ENCODE measurements at regions not wholly inside any gene's neighbourhood (a gene's known extent, or its start where the extent isn't known, plus 50 kb on each side); places are given as distances from the start of the nearest gene placed in this dataset.

- TF ChIP-seq RERE (CRISPR knock-in tag; IDR thresholded peaks at IDR 0.05; ENCODE audit: borderline replicate concordance) (no peak), RREB1 (CRISPR knock-in tag; IDR thresholded peaks at IDR 0.05) (no peak), ZNF436 (CRISPR knock-in tag; IDR thresholded peaks at IDR 0.05) (no peak), TRIM28 (IDR thresholded peaks at IDR 0.05) (no peak), CBFA2T2 (conservative IDR thresholded peaks at IDR 0.05) (no peak), ZNF766 (CRISPR knock-in tag; conservative IDR thresholded peaks at IDR 0.05) (no peak), TAF7 (tag; IDR thresholded peaks at IDR 0.05) (no peak), ARID3A (IDR thresholded peaks at IDR 0.05; ENCODE audit: borderline replicate concordance, low read depth, low read length) (no peak), E2F5 (CRISPR knock-in tag; IDR thresholded peaks at IDR 0.05) (no peak), ZNF408 (CRISPR knock-in tag; IDR thresholded peaks at IDR 0.05; ENCODE audit: low read depth) (no peak), NR4A1 (CRISPR knock-in tag; IDR thresholded peaks at IDR 0.05) (no peak), NR4A1 (tag; IDR thresholded peaks at IDR 0.05) (no peak)
These were observed 352.6 kb downstream of the DDX10 start (continued) for GRCh38 chr11:109017489-109017888.
